GM23338 (cell line): ENCODE measurements at regions not wholly inside any gene's neighbourhood (a gene's known extent, or its start where the extent isn't known, plus 50 kb on each side); places are given as distances from the start of the nearest gene placed in this dataset.

Experiments
- ATAC-seq: fragments of 200-7000 bp; cut with Tn5 transposase; 3 replicates; pipeline ENCODE4 v1.9.1; 2020
- DNase-seq: peaks from one replicate; pipeline ENCODE4 v3.0.0-alpha.2; 2015; ENCODE audit warnings: low spot score
- H2AFZ ChIP-seq: fragments of 200-600 bp; sonication (generic); 2 replicates; pipeline ENCODE4 v1.8.0; 2016; ENCODE audit warnings: antibody characterized with exemption, mild to moderate bottlenecking, moderate library complexity
- H3F3A ChIP-seq: fragments of 200-600 bp; sonication (generic); replicated peaks from 2 replicates; pipeline ENCODE4 v1.8.0; 2017; ENCODE audit warnings: antibody characterized with exemption, mixed run types, low read depth
- H3K27ac ChIP-seq: fragments of 200-600 bp; sonication (generic); 2 replicates; pipeline ENCODE4 v1.6.1; 2016; ENCODE audit warnings: low read depth
- H3K27me3 ChIP-seq: fragments of 200-600 bp; sonication (generic); 2 replicates; pipeline ENCODE4 v1.8.0; 2016; ENCODE audit warnings: mild to moderate bottlenecking, mixed run types, moderate library complexity; ENCODE audit not compliant: insufficient read depth
- H3K36me3 ChIP-seq: fragments of 200-600 bp; sonication (generic); 2 replicates; pipeline ENCODE4 v1.8.0; 2016; ENCODE audit warnings: mild to moderate bottlenecking; ENCODE audit not compliant: insufficient read depth
- H3K4me1 ChIP-seq: fragments of 200-600 bp; sonication (generic); 2 replicates; pipeline ENCODE4 v1.8.0; 2016; ENCODE audit warnings: mild to moderate bottlenecking, moderate library complexity; ENCODE audit not compliant: insufficient read depth
- H3K4me2 ChIP-seq: fragments of 200-600 bp; sonication (generic); 2 replicates; pipeline ENCODE4 v1.7.1; 2017; ENCODE audit warnings: mixed run types
- H3K4me3 ChIP-seq: fragments of 200-600 bp; sonication (generic); 2 replicates; pipeline ENCODE4 v1.6.1; 2016; ENCODE audit warnings: mixed run types
- H3K79me2 ChIP-seq: fragments of 200-600 bp; sonication (generic); replicated peaks from 2 replicates; pipeline ENCODE4 v1.8.0; 2017; ENCODE audit warnings: mild to moderate bottlenecking; ENCODE audit not compliant: insufficient read depth
- H3K9me2 ChIP-seq: fragments of 200-600 bp; sonication (generic); 2 replicates; pipeline ENCODE4 v1.8.0; 2017; ENCODE audit not compliant: insufficient read depth
- H4K20me1 ChIP-seq: fragments of 200-600 bp; sonication (generic); replicated peaks from 2 replicates; pipeline ENCODE4 v1.8.0; 2017; ENCODE audit warnings: mild to moderate bottlenecking; ENCODE audit not compliant: insufficient read depth
- H3K27ac Mint-ChIP-seq: 2 replicates; pipeline ENCODE4 v1.8.0; 2020; ENCODE audit warnings: inconsistent platforms, mild to moderate bottlenecking, moderate library complexity, mixed read lengths
- H3K27me3 Mint-ChIP-seq: 3 replicates; pipeline ENCODE4 v1.8.0; 2022; ENCODE audit warnings: low read depth, mild to moderate bottlenecking, moderate library complexity, mixed read lengths, inconsistent platforms; ENCODE audit not compliant: insufficient read depth, poor library complexity
- H3K36me3 Mint-ChIP-seq: 3 replicates; pipeline ENCODE4 v1.8.0; 2021; ENCODE audit warnings: low read depth, mild to moderate bottlenecking, inconsistent platforms, moderate library complexity, mixed read lengths
- H3K4me1 Mint-ChIP-seq: 3 replicates; pipeline ENCODE4 v1.8.0; 2020; ENCODE audit warnings: mild to moderate bottlenecking, inconsistent platforms, mixed read lengths
- H3K4me3 Mint-ChIP-seq: 3 replicates; pipeline ENCODE4 v1.8.0; 2021; ENCODE audit warnings: moderate library complexity, mild to moderate bottlenecking, inconsistent platforms, mixed read lengths
- H3K9me3 Mint-ChIP-seq: 3 replicates; pipeline ENCODE4 v1.8.0; 2020; ENCODE audit warnings: moderate library complexity, mild to moderate bottlenecking, inconsistent platforms, mixed read lengths
- CREB1 ChIP-seq: fragments of 250-450 bp; sonication (Bioruptor Pico); IDR thresholded peaks from 2 replicates; pipeline ENCODE4 v1.5.0; 2020; ENCODE audit warnings: low read depth, mild to moderate bottlenecking, moderate library complexity
- NANOG ChIP-seq: IDR thresholded peaks from 2 replicates; pipeline ENCODE4 v1.6.1; 2016; ENCODE audit warnings: antibody characterized with exemption, borderline replicate concordance
- REST ChIP-seq: IDR thresholded peaks from one replicate; pipeline ENCODE4 v1.6.1; 2018; ENCODE audit warnings: antibody characterized with exemption; ENCODE audit not compliant: unreplicated experiment
- ZNF114 ChIP-seq: fragments of 250-450 bp; sonication (Bioruptor Pico); IDR thresholded peaks from 2 replicates; pipeline ENCODE4 v1.5.0; 2020; ENCODE audit warnings: mild to moderate bottlenecking, moderate library complexity
- TF ChIP-seq, protein P1 (sequence below): fragments of 250-450 bp; sonication (Bioruptor Pico); IDR thresholded peaks from 2 replicates; pipeline ENCODE4 v1.5.0; 2020; ENCODE audit warnings: mild to moderate bottlenecking, moderate library complexity
- TF ChIP-seq, protein P2 (sequence below): IDR thresholded peaks from 2 replicates; pipeline ENCODE4 v1.6.1; 2016; ENCODE audit warnings: antibody characterized with exemption

GRCh38 chr6:19551611-19552010, 285.6 kb upstream of the ID4 start:
- Histone ChIP-seq H2AFZ (no peak overlapping the region), H3K4me3 (no peak overlapping the region), H3F3A (no peaks in the 10 kb centered on the region), H3K27me3 (no peaks in the 10 kb centered on the region), H3K4me2 (no peak overlapping the region), H3K4me1 (no peaks in the 10 kb centered on the region), H3K9me2 (no peaks in the 10 kb centered on the region), H4K20me1 (no peaks in the 10 kb centered on the region), H3K36me3 (no peaks in the 10 kb centered on the region), H3K79me2 (no peaks in the 10 kb centered on the region), H3K27ac (no peak overlapping the region)
- H3K36me3 Mint-ChIP-seq = no peaks in the 10 kb centered on the region; the same call in 2 of the 3 replicates
- no peaks in the 10 kb centered on the region for H3K27me3 Mint-ChIP-seq
- TF ChIP-seq CREB1 (CRISPR knock-in tag) (no peak), REST (no peak), NANOG (no peak), ZNF114 (CRISPR knock-in tag) (no peak)
- TF ChIP-seq, protein P1, sequence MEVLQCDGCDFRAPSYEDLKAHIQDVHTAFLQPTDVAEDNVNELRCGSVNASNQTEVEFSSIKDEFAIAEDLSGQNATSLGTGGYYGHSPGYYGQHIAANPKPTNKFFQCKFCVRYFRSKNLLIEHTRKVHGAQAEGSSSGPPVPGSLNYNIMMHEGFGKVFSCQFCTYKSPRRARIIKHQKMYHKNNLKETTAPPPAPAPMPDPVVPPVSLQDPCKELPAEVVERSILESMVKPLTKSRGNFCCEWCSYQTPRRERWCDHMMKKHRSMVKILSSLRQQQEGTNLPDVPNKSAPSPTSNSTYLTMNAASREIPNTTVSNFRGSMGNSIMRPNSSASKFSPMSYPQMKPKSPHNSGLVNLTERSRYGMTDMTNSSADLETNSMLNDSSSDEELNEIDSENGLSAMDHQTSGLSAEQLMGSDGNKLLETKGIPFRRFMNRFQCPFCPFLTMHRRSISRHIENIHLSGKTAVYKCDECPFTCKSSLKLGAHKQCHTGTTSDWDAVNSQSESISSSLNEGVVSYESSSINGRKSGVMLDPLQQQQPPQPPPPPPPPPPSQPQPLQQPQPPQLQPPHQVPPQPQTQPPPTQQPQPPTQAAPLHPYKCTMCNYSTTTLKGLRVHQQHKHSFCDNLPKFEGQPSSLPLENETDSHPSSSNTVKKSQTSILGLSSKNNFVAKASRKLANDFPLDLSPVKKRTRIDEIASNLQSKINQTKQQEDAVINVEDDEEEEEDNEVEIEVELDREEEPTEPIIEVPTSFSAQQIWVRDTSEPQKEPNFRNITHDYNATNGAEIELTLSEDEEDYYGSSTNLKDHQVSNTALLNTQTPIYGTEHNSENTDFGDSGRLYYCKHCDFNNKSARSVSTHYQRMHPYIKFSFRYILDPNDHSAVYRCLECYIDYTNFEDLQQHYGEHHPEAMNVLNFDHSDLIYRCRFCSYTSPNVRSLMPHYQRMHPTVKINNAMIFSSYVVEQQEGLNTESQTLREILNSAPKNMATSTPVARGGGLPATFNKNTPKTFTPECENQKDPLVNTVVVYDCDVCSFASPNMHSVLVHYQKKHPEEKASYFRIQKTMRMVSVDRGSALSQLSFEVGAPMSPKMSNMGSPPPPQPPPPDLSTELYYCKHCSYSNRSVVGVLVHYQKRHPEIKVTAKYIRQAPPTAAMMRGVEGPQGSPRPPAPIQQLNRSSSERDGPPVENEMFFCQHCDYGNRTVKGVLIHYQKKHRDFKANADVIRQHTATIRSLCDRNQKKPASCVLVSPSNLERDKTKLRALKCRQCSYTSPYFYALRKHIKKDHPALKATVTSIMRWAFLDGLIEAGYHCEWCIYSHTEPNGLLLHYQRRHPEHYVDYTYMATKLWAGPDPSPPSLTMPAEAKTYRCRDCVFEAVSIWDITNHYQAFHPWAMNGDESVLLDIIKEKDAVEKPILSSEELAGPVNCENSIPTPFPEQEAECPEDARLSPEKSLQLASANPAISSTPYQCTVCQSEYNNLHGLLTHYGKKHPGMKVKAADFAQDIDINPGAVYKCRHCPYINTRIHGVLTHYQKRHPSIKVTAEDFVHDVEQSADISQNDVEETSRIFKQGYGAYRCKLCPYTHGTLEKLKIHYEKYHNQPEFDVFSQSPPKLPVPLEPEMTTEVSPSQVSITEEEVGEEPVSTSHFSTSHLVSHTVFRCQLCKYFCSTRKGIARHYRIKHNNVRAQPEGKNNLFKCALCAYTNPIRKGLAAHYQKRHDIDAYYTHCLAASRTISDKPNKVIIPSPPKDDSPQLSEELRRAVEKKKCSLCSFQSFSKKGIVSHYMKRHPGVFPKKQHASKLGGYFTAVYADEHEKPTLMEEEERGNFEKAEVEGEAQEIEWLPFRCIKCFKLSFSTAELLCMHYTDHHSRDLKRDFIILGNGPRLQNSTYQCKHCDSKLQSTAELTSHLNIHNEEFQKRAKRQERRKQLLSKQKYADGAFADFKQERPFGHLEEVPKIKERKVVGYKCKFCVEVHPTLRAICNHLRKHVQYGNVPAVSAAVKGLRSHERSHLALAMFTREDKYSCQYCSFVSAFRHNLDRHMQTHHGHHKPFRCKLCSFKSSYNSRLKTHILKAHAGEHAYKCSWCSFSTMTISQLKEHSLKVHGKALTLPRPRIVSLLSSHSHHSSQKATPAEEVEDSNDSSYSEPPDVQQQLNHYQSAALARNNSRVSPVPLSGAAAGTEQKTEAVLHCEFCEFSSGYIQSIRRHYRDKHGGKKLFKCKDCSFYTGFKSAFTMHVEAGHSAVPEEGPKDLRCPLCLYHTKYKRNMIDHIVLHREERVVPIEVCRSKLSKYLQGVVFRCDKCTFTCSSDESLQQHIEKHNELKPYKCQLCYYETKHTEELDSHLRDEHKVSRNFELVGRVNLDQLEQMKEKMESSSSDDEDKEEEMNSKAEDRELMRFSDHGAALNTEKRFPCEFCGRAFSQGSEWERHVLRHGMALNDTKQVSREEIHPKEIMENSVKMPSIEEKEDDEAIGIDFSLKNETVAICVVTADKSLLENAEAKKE (CRISPR knock-in tag) = no peak
- TF ChIP-seq, protein P2, sequence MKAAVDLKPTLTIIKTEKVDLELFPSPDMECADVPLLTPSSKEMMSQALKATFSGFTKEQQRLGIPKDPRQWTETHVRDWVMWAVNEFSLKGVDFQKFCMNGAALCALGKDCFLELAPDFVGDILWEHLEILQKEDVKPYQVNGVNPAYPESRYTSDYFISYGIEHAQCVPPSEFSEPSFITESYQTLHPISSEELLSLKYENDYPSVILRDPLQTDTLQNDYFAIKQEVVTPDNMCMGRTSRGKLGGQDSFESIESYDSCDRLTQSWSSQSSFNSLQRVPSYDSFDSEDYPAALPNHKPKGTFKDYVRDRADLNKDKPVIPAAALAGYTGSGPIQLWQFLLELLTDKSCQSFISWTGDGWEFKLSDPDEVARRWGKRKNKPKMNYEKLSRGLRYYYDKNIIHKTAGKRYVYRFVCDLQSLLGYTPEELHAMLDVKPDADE = no peak
- no peaks in the 10 kb centered on the region for H3K4me1 Mint-ChIP-seq
- no peak for ATAC-seq
- DNase-seq = no peak
- H3K27ac Mint-ChIP-seq = no peak overlapping the region
- H3K4me3 Mint-ChIP-seq = no peak overlapping the region
- peaks cover 4% of the 10 kb centered on the region; the same call in 1 of the 3 replicates for H3K9me3 Mint-ChIP-seq
